Panc1 (cell line): ENCODE measurements at regions not wholly inside any gene's neighbourhood (a gene's known extent, or its start where the extent isn't known, plus 50 kb on each side); places are given as distances from the start of the nearest gene placed in this dataset.

Experiments
- ATAC-seq: fragments of 200-7000 bp; cut with Tn5 transposase; 2 replicates; pipeline ENCODE4 v1.9.1; 2020; ENCODE audit warnings: mild to moderate bottlenecking, moderate library complexity
- BruUV-seq: library from RNA; stranded (reverse); fragments of 400-500 nt; replicated peaks from 2 replicates; lab custom pipeline; 2021; lab: Mats Ljungman, UMichigan
- CTCF ChIA-PET: fragments of 300-600 bp; sonication (Branson Sonifier 250); formaldehyde crosslinking; loops from one replicate; lab custom pipeline; 2022; ENCODE audit warnings: antibody characterized with exemption; lab: Charles Lee
- POLR2A ChIA-PET: fragments of 300-600 bp; sonication (Branson Sonifier 250); formaldehyde crosslinking; loops from one replicate; lab custom pipeline; 2022; ENCODE audit warnings: antibody characterized with exemption; lab: Charles Lee
- DNase-seq: peaks from one replicate; pipeline ENCODE4 v3.0.0-alpha.2; 2010; ENCODE audit warnings: low read depth, low spot score
- H3K27ac ChIP-seq: 2 replicates; pipeline ENCODE4 v1.5.1; 2011; ENCODE audit warnings: mild to moderate bottlenecking, low read length, inconsistent platforms
- H3K27me3 ChIP-seq: fragments of 200-500 bp; sonication (Bioruptor generic); 2 replicates; pipeline ENCODE4 v1.6.0; 2014; ENCODE audit warnings: low read length, inconsistent platforms; ENCODE audit not compliant: control insufficient read depth, insufficient read depth
- H3K36me3 ChIP-seq: fragments of 200-500 bp; sonication (Bioruptor generic); 2 replicates; pipeline ENCODE4 v1.5.1; 2014; ENCODE audit warnings: inconsistent platforms, mild to moderate bottlenecking, low read length, moderate library complexity; ENCODE audit not compliant: control insufficient read depth, insufficient read depth
- H3K4me1 ChIP-seq: 2 replicates; pipeline ENCODE4 v1.5.1; 2011; ENCODE audit warnings: inconsistent platforms, mild to moderate bottlenecking, low read length, moderate library complexity; ENCODE audit not compliant: control insufficient read depth, insufficient read depth
- H3K4me3 ChIP-seq, 2 experiments: 2 replicates each; pipeline ENCODE4 v1.5.1; 2011 to 2012; ENCODE audit warnings: low read depth in 2 of 2, low read length in 2 of 2, mild to moderate bottlenecking in 2 of 2, inconsistent platforms in 1 of 2, moderate library complexity in 1 of 2
- H3K9me3 ChIP-seq: fragments of 200-500 bp; sonication (Bioruptor generic); 2 replicates; pipeline ENCODE4 v1.5.1; 2014; ENCODE audit warnings: low read depth, mild to moderate bottlenecking, inconsistent platforms, low read length, moderate library complexity; ENCODE audit not compliant: control insufficient read depth, insufficient read depth
- POLR2AphosphoS5 ChIP-seq: IDR thresholded peaks from 2 replicates; pipeline ENCODE4 v1.6.1; 2012; ENCODE audit warnings: mild to moderate bottlenecking, low read depth, low read length, moderate library complexity
- SIN3A ChIP-seq: IDR thresholded peaks from 2 replicates; pipeline ENCODE4 v1.6.1; 2012; ENCODE audit warnings: low read depth, mild to moderate bottlenecking, low read length, moderate library complexity, borderline replicate concordance; ENCODE audit not compliant: insufficient read depth
- TCF7L2 ChIP-seq: IDR thresholded peaks from 2 replicates; pipeline ENCODE4 v1.6.1; 2011; ENCODE audit warnings: mild to moderate bottlenecking, low read depth, low read length, inconsistent platforms
- in situ Hi-C: cut with HindIII; loops from 2 replicates; pipeline ENCODE4 v1.10.0; 2016; ENCODE audit warnings: low sequenced_read_pairs, low pct_unique_long_range_greater_than_20kb
- intact Hi-C: fragments of 100-400 bp; cut with micrococcal nuclease; formaldehyde crosslinking; loops from one replicate; pipeline ENCODE4 v1.10.0; 2022; ENCODE audit not compliant: unreplicated experiment
- TF ChIP-seq, protein P1 (sequence below), 2 experiments: IDR thresholded peaks; 2 replicates each; pipeline ENCODE4 v1.6.1; 2011 to 2012; ENCODE audit warnings: low read depth in 2 of 2, control low read depth in 1 of 2, low read length in 1 of 2, mild to moderate bottlenecking in 1 of 2, moderate library complexity in 1 of 2; ENCODE audit not compliant: insufficient read depth in 1 of 2
- TF ChIP-seq, protein P2 (sequence below): fragments of 450-650 bp; IDR thresholded peaks from 2 replicates; pipeline ENCODE4 v1.5.1; 2017; ENCODE audit warnings: mild to moderate bottlenecking

DNA sequence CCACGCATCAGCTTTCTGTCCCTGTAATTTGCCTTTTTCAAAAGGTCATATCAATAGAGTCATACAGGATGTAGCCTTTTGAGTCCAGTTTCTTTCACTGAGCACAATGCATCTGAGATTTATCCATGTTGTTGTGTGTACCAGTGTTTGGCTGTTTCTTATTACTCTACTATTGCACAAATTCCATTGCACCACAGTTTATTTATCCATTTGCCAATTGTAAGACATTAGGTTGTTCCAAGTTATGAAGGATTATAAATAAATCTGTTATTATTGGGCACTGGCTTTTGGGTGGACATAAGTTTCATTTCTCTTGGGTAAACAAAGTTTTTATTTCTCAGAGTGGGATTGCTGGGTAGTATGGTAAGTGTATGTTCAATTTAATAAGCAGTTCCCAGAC, 68.3 kb upstream of the TBPL2 start:
- CTCF ChIA-PET, result no interaction called here
- no TSS peak for BruUV-seq
- H3K27ac ChIP-seq, result peak overlapping the region; percentile 15; the same call in 1 of the 2 replicates
- no peaks in the 10 kb centered on the region for H3K27me3 ChIP-seq
- H3K9me3 ChIP-seq, result no peaks in the 10 kb centered on the region
- no peaks in the 10 kb centered on the region for H3K4me1 ChIP-seq
- intact Hi-C loops, result no loop called here
- no peak for ATAC-seq
- POLR2A ChIA-PET, result no interaction called here
- DNase-seq, result no peak
- no peak overlapping the region for H3K4me3 ChIP-seq
- TF ChIP-seq, protein P1, sequence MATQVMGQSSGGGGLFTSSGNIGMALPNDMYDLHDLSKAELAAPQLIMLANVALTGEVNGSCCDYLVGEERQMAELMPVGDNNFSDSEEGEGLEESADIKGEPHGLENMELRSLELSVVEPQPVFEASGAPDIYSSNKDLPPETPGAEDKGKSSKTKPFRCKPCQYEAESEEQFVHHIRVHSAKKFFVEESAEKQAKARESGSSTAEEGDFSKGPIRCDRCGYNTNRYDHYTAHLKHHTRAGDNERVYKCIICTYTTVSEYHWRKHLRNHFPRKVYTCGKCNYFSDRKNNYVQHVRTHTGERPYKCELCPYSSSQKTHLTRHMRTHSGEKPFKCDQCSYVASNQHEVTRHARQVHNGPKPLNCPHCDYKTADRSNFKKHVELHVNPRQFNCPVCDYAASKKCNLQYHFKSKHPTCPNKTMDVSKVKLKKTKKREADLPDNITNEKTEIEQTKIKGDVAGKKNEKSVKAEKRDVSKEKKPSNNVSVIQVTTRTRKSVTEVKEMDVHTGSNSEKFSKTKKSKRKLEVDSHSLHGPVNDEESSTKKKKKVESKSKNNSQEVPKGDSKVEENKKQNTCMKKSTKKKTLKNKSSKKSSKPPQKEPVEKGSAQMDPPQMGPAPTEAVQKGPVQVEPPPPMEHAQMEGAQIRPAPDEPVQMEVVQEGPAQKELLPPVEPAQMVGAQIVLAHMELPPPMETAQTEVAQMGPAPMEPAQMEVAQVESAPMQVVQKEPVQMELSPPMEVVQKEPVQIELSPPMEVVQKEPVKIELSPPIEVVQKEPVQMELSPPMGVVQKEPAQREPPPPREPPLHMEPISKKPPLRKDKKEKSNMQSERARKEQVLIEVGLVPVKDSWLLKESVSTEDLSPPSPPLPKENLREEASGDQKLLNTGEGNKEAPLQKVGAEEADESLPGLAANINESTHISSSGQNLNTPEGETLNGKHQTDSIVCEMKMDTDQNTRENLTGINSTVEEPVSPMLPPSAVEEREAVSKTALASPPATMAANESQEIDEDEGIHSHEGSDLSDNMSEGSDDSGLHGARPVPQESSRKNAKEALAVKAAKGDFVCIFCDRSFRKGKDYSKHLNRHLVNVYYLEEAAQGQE (IDR thresholded peaks at IDR 0.05; ENCODE audit: insufficient read depth in 1 of 2, low read depth in 2 of 2, low read length in 1 of 2), result no peak
- no peak for TF ChIP-seq POLR2AphosphoS5
- no peak for TF ChIP-seq TCF7L2
- no peak for TF ChIP-seq SIN3A
- TF ChIP-seq, protein P2, sequence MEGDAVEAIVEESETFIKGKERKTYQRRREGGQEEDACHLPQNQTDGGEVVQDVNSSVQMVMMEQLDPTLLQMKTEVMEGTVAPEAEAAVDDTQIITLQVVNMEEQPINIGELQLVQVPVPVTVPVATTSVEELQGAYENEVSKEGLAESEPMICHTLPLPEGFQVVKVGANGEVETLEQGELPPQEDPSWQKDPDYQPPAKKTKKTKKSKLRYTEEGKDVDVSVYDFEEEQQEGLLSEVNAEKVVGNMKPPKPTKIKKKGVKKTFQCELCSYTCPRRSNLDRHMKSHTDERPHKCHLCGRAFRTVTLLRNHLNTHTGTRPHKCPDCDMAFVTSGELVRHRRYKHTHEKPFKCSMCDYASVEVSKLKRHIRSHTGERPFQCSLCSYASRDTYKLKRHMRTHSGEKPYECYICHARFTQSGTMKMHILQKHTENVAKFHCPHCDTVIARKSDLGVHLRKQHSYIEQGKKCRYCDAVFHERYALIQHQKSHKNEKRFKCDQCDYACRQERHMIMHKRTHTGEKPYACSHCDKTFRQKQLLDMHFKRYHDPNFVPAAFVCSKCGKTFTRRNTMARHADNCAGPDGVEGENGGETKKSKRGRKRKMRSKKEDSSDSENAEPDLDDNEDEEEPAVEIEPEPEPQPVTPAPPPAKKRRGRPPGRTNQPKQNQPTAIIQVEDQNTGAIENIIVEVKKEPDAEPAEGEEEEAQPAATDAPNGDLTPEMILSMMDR, result no peak
- in situ Hi-C loops, result no loop called here
- H3K36me3 ChIP-seq, result no peaks in the 10 kb centered on the region

DNA sequence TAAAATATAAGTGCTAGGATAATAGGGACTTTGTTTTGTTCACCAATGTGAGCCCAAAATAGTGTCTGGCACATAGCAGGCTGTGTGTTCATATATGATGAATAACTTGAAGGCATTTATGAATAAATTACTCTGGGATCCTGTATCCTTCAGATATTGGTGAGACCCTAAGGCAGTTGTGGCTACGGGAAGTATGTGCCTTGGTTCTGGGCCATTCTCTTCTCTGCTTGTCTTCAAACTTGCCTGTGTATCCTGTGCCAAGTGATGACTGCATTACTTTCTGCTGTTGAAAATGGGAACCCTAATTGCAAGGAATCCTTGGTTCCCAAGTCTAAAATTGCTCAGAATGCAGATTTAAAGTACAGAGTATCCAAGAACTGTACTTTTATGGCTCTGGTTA, 67.6 kb upstream of the KTN1 start:
- H3K27me3 ChIP-seq, result no peaks in the 10 kb centered on the region
- BruUV-seq, result no TSS peak

More for the DNA sequence above, 67.6 kb upstream of the KTN1 start:
- TF ChIP-seq, protein P1 (IDR thresholded peaks at IDR 0.05; ENCODE audit: insufficient read depth in 1 of 2, low read depth in 2 of 2, low read length in 1 of 2), result no peak
- TF ChIP-seq, protein P2, result no peak
- TF ChIP-seq TCF7L2 (no peak), POLR2AphosphoS5 (no peak), SIN3A (no peak)
- ATAC-seq, result no peak
- in situ Hi-C loops, result no loop called here
- POLR2A ChIA-PET, result no interaction called here
- Histone ChIP-seq H3K9me3 (no peaks in the 10 kb centered on the region), H3K4me1 (peaks cover 18% of the 10 kb centered on the region), H3K27ac (peak overlapping the region; percentile 88; the same call in 1 of the 2 replicates), H3K36me3 (no peaks in the 10 kb centered on the region), H3K4me3 (no peak overlapping the region)
- CTCF ChIA-PET, result no interaction called here
- intact Hi-C loops, result no loop called here
- DNase-seq, result no peak
